Lung (tissue), 11 donors: ENCODE measurements at regions not wholly inside any gene's neighbourhood (a gene's known extent, or its start where the extent isn't known, plus 50 kb on each side); places are given as distances from the start of the nearest gene placed in this dataset.

Experiments used
- ATAC-seq: fragments of 200-7000 bp; cut with Tn5 transposase; one replicate; pipeline ENCODE4 v1.9.1; 2020; ENCODE audit warnings: moderate number of reproducible peaks; ENCODE audit not compliant: insufficient read depth, low FRiP score
- DNase-seq, 3 donors: peaks; one replicate each; pipeline ENCODE4 v3.0.0-alpha.2; 2013 to 2017
- H3K27ac ChIP-seq, 2 donors: one replicate each; pipeline ENCODE4 v1.5.1; 2013; ENCODE audit warnings: mild to moderate bottlenecking in 2 of 2, moderate library complexity in 2 of 2, control low read depth in 1 of 2, inconsistent platforms in 1 of 2, low read depth in 1 of 2, low read length in 1 of 2
- H3K27me3 ChIP-seq, 3 donors: one replicate each; pipeline ENCODE4 v1.5.1; 2013; ENCODE audit warnings: low read length in 2 of 3; ENCODE audit not compliant: control insufficient read depth in 3 of 3, insufficient read depth in 3 of 3
- H3K36me3 ChIP-seq, 4 donors: one replicate each; pipeline ENCODE4 v1.5.1; 2013; ENCODE audit warnings: low read length in 4 of 4, mild to moderate bottlenecking in 1 of 4, moderate library complexity in 1 of 4; ENCODE audit not compliant: control insufficient read depth in 4 of 4, insufficient read depth in 4 of 4
- H3K4me1 ChIP-seq, 5 donors: one replicate each; pipeline ENCODE4 v1.5.1; 2013; ENCODE audit warnings: low read length in 5 of 5, mild to moderate bottlenecking in 2 of 5, moderate library complexity in 1 of 5; ENCODE audit not compliant: control insufficient read depth in 5 of 5, insufficient read depth in 5 of 5
- H3K4me3 ChIP-seq: one replicate; pipeline ENCODE4 v1.5.1; 2013; ENCODE audit warnings: mild to moderate bottlenecking, control low read depth, moderate library complexity
- H3K9ac ChIP-seq, 2 donors: one replicate each; pipeline ENCODE4 v1.5.1; 2013; ENCODE audit warnings: low read length in 2 of 2, control low read depth in 1 of 2; ENCODE audit not compliant: insufficient read depth in 1 of 2
- H3K9me3 ChIP-seq, 4 donors: one replicate each; pipeline ENCODE4 v1.5.1; 2013; ENCODE audit warnings: low read length in 3 of 4, mild to moderate bottlenecking in 1 of 4, moderate library complexity in 1 of 4; ENCODE audit not compliant: control insufficient read depth in 4 of 4, insufficient read depth in 3 of 4
- CTCF ChIP-seq: IDR thresholded peaks from 2 replicates; pipeline ENCODE4 v1.5.1; 2012; ENCODE audit warnings: mild to moderate bottlenecking; ENCODE audit errors: control extremely low read depth, extremely low read depth
- WGBS, 2 donors: extraction: QIAGEN DNeasy Blood & Tissue Kit; methylation state at CpG; one replicate each; pipeline ENCODE4 v1.1.7; 2013; 5-methylcytosine and 5-hydroxymethylcytosine counted together
- donor health status: control.
- donor health status: control.
- donor health status: Bipolar disorder and iron deficiency.
- donor health status: healthy.
- donor health status: DM: yes; HTN: yes; CAD: no.

DNA sequence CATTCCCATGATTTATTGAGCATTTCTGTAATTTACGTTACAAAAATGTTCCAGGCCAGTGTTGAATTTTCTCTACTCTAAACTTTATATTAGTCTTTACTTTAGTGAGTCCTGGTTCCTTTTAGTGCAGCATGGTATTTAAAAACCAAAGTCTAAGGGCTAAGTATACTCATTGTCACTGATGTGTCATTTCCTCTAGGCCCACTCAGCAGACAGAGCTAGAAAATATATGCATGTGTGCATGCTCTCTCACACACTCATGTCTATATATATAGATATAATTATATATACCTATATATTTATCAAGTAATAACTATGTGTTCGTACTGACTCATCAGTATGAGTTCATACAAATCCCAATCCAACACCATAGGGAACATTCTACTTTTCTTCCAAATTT, 132.5 kb upstream of the SLC8A1 start:
- no peaks in the 10 kb centered on the region for H3K9me3 ChIP-seq
- WGBS, 2 donors, result 93 to 95% methylated on average over 2 of the region's 2 CpGs
- TF ChIP-seq CTCF, result no peak
- DNase-seq (no peak), ATAC-seq (no peak)
- no peaks in the 10 kb centered on the region for H3K4me1 ChIP-seq
- no peaks in the 10 kb centered on the region for H3K36me3 ChIP-seq
- H3K27me3 ChIP-seq, result no peaks in the 10 kb centered on the region
- no peak overlapping the region for H3K27ac ChIP-seq
- H3K9ac ChIP-seq, result no peak overlapping the region
- H3K4me3 ChIP-seq, result no peak overlapping the region

DNA sequence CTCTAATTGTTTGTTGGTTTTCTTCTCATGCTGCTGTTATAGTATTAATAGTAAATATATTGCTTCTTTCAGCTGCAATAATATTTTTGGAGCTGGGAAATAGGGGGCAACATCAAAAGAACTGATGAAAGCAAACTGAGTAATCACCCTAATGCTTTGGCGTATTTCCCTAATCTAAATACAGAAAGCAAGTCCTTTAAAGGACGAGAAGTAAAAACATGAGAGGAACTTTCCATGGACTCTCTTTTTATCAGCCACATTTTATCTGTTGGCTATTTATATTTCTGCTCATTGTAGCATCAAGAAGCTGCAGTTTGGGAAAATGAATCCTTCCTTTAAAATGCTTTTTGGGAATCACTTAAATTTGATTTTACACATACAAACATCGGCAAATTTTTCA, 139.9 kb upstream of the SLC8A1 start:
- H3K9me3 ChIP-seq, result no peaks in the 10 kb centered on the region
- H3K36me3 ChIP-seq, result no peaks in the 10 kb centered on the region
- WGBS, 2 donors, result 65 to 73% methylated on average over 3 of the region's 3 CpGs
- no peak overlapping the region for H3K9ac ChIP-seq
- H3K4me3 ChIP-seq, result no peak overlapping the region
- no peaks in the 10 kb centered on the region for H3K27me3 ChIP-seq
- TF ChIP-seq CTCF, result no peak
- H3K4me1 ChIP-seq, result peaks cover 0 to 4% (median 0%) of the 10 kb centered on the region in 5 donors
- DNase-seq (peak in 2 of 3 donors; percentile 5), ATAC-seq (no peak)
- no peak overlapping the region for H3K27ac ChIP-seq

DNA sequence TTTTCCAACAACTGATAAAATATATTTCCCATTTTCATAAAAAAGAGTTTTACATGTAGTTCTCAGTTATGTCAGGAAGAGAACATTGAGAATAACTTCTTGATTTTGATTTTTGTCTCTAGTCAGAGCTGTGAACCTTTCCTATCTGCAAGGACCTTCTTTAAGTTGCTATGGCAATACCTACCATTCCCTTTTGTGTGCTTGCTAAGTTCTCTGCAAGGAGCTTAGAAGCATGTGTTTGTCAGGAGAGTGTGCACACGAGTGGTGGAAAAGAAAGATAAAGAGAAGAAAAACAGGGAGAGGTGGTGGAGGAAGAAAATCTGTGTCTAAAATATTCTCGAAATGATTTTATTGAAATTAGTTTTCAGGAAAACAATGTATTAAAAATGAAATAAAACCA, 140.3 kb upstream of the SLC8A1 start:
- no peak for TF ChIP-seq CTCF
- WGBS, 2 donors, result 64 to 86% methylated on average over 2 of the region's 2 CpGs
- H3K36me3 ChIP-seq, result no peaks in the 10 kb centered on the region
- no peaks in the 10 kb centered on the region for H3K9me3 ChIP-seq
- no peak for ATAC-seq
- peaks cover 0 to 4% (median 0%) of the 10 kb centered on the region in 5 donors for H3K4me1 ChIP-seq
- no peak overlapping the region for H3K27ac ChIP-seq
- no peaks in the 10 kb centered on the region for H3K27me3 ChIP-seq
- no peak overlapping the region for H3K9ac ChIP-seq
- DNase-seq, result peak in 1 of 3 donors; percentile 4
- H3K4me3 ChIP-seq, result no peak overlapping the region

DNA sequence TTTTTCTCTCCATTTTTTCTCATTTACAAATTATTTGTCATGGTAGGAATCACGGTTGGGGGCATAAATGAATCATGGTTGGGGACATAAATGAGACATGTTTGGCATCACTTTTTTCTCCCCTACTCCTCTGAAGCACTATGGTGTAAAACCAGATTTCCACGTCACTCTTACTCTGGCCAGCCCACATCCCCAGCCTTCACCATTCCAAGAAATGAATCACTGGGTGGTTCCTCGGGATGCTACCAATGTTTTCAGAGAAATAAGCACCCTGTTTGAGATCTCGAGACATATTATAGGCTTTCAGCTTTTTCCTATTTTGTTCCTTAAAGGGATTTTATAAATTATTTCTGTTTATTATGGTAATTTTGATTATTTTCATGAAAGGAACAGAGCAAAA, 155.0 kb upstream of the SLC8A1 start:
- H3K36me3 ChIP-seq, result no peaks in the 10 kb centered on the region
- 86% methylated on average over 4 of the region's 4 CpGs for WGBS, 2 donors

More for the DNA sequence above, 155.0 kb upstream of the SLC8A1 start:
- H3K27me3 ChIP-seq, result no peaks in the 10 kb centered on the region
- H3K4me1 ChIP-seq, result no peaks in the 10 kb centered on the region
- DNase-seq (no peak), ATAC-seq (no peak)
- no peak overlapping the region for H3K9ac ChIP-seq
- no peak overlapping the region for H3K27ac ChIP-seq
- TF ChIP-seq CTCF, result no peak
- peaks cover 0 to 5% (median 1%) of the 10 kb centered on the region in 4 donors for H3K9me3 ChIP-seq
- H3K4me3 ChIP-seq, result no peak overlapping the region
